BLaER1 treated with 17β-estradiol and CSF1 and Interleukin-3, amounts not matched to agents 10 nM and 100 nM (cell line): ENCODE measurements at regions not wholly inside any gene's neighbourhood (a gene's known extent, or its start where the extent isn't known, plus 50 kb on each side); places are given as distances from the start of the nearest gene placed in this dataset.

Experiments used
- H3K27ac ChIP-seq, 11 experiments: shearing (Covaris generic); formaldehyde crosslinking; 2 replicates each; pipeline ENCODE4 v1.8.1; 2022
- H3K27me3 ChIP-seq, 11 experiments: shearing (Covaris generic); formaldehyde crosslinking; 2 replicates each; pipeline ENCODE4 v1.8.1; 2022
- H3K36me3 ChIP-seq, 11 experiments: shearing (Covaris generic); formaldehyde crosslinking; 2 replicates each; pipeline ENCODE4 v1.8.1; 2022
- H3K4me1 ChIP-seq, 10 experiments: shearing (Covaris generic); formaldehyde crosslinking; 2 replicates each; pipeline ENCODE4 v1.8.1; 2022
- H3K4me2 ChIP-seq, 11 experiments: shearing (Covaris generic); formaldehyde crosslinking; 2 replicates each; pipeline ENCODE4 v1.8.1; 2022
- H3K4me3 ChIP-seq, 10 experiments: shearing (Covaris generic); formaldehyde crosslinking; 2 replicates each; pipeline ENCODE4 v1.8.1; 2022
- H3K9ac ChIP-seq, 11 experiments: shearing (Covaris generic); formaldehyde crosslinking; 2 replicates each; pipeline ENCODE4 v1.8.1; 2022
- H3K9me3 ChIP-seq, 11 experiments: shearing (Covaris generic); formaldehyde crosslinking; replicated peaks in 1 of 11; 2 replicates each; pipeline ENCODE4 v1.8.1; 2022
- H4K20me1 ChIP-seq, 11 experiments: shearing (Covaris generic); formaldehyde crosslinking; 2 replicates each; pipeline ENCODE4 v1.8.1; 2022
- Cebpa-rat ChIP-seq, 11 experiments: shearing (Covaris generic); IDR thresholded peaks; 2 replicates each; pipeline ENCODE4 v1.8.1; 2022

- Histone ChIP-seq H3K4me1 (peaks cover 0 to 96% (median 41%) of the 10 kb centered on the region in 10 experiments; a peak in 17 of 20 replicates), H3K36me3 (peaks cover 0 to 4% (median 0%) of the 10 kb centered on the region in 11 experiments; a peak in 1 of 22 replicates), H3K9me3 (peaks cover 0 to 39% (median 0%) of the 10 kb centered on the region in 11 experiments; a peak in 10 of 22 replicates), H3K27me3 (no peaks in the 10 kb centered on the region), H3K9ac (no peak overlapping the region), H3K4me2 (peak overlapping the region in 4 of 11 experiments; percentile 2 to 76 (median 66); a peak in 7 of 22 replicates), H3K4me3 (no peak overlapping the region), H4K20me1 (no peaks in the 10 kb centered on the region), H3K27ac (peak overlapping the region in 2 of 11 experiments; percentile 1 to 77; a peak in 2 of 22 replicates)
- no peak for TF ChIP-seq Cebpa-rat (IDR thresholded peaks at IDR 0.05)
These were observed 80.4 kb upstream of the XCR1 start for GRCh38 chr3:46107682-46108081.

GRCh38 chr3:46105306-46105919 lies 78.1 kb upstream of the XCR1 start:
- Histone ChIP-seq H3K9me3 (peaks cover 0 to 32% (median 11%) of the 10 kb centered on the region in 11 experiments; a peak in 13 of 22 replicates), H3K4me2 (peak overlapping the region in 5 of 11 experiments; percentile 8 to 67 (median 46); a peak in 8 of 22 replicates), H3K9ac (no peak overlapping the region), H4K20me1 (no peaks in the 10 kb centered on the region), H3K4me1 (peaks cover 0 to 93% (median 38%) of the 10 kb centered on the region in 10 experiments; a peak in 17 of 20 replicates), H3K27ac (peak overlapping the region in 5 of 11 experiments; percentile 3 to 45 (median 21); a peak in 5 of 22 replicates), H3K27me3 (no peaks in the 10 kb centered on the region), H3K36me3 (peaks cover 0 to 5% (median 0%) of the 10 kb centered on the region in 11 experiments; a peak in 1 of 22 replicates), H3K4me3 (no peak overlapping the region)
- no peak for TF ChIP-seq Cebpa-rat (IDR thresholded peaks at IDR 0.05)

GRCh38 chr3:46104706-46105105 lies 77.4 kb upstream of the XCR1 start:
- H3K27ac ChIP-seq = peak overlapping the region in 5 of 11 experiments; percentile 3 to 45 (median 21); a peak in 6 of 22 replicates

GRCh38 chr3:46102780-46103130 lies 75.5 kb upstream of the XCR1 start:
- Histone ChIP-seq H3K27ac (peak overlapping the region in 5 of 11 experiments; percentile 48 to 100 (median 98); a peak in 8 of 22 replicates), H3K27me3 (no peaks in the 10 kb centered on the region), H3K4me1 (peaks cover 17 to 93% (median 48%) of the 10 kb centered on the region in 10 experiments), H3K9me3 (peaks cover 0 to 19% (median 11%) of the 10 kb centered on the region in 11 experiments; a peak in 13 of 22 replicates), H3K4me3 (no peak overlapping the region), H3K36me3 (peaks cover 0 to 5% (median 0%) of the 10 kb centered on the region in 11 experiments; a peak in 1 of 22 replicates), H3K4me2 (peak overlapping the region in 3 of 11 experiments; percentile 69 to 90 (median 88); a peak in 7 of 22 replicates), H3K9ac (no peak overlapping the region; a peak in 1 of 22 replicates), H4K20me1 (no peaks in the 10 kb centered on the region)
- no peak for TF ChIP-seq Cebpa-rat (IDR thresholded peaks at IDR 0.05)

More at GRCh38 chr3:46104706-46105105, 77.4 kb upstream of the XCR1 start:
- Histone ChIP-seq H4K20me1 (no peaks in the 10 kb centered on the region), H3K4me1 (peaks cover 0 to 93% (median 43%) of the 10 kb centered on the region in 10 experiments; a peak in 17 of 20 replicates), H3K27me3 (no peaks in the 10 kb centered on the region), H3K4me3 (no peak overlapping the region), H3K4me2 (peak overlapping the region in 5 of 11 experiments; percentile 8 to 67 (median 46); a peak in 8 of 22 replicates), H3K36me3 (peaks cover 0 to 5% (median 0%) of the 10 kb centered on the region in 11 experiments; a peak in 1 of 22 replicates), H3K9ac (peak overlapping the region in 1 of 11 experiments; percentile 11; a peak in 2 of 22 replicates), H3K9me3 (peaks cover 0 to 31% (median 11%) of the 10 kb centered on the region in 11 experiments; a peak in 13 of 22 replicates)
- no peak for TF ChIP-seq Cebpa-rat (IDR thresholded peaks at IDR 0.05)

GRCh38 chr3:46102059-46102779 lies 74.9 kb upstream of the XCR1 start:
- no peaks in the 10 kb centered on the region for H4K20me1 ChIP-seq
- H3K9ac ChIP-seq = peak overlapping the region in 4 of 11 experiments; percentile 86 to 91 (median 90); a peak in 7 of 22 replicates
- peak overlapping the region in 8 of 11 experiments; percentile 96 to 100 (median 98); a peak in 13 of 22 replicates for H3K27ac ChIP-seq
- no peak for TF ChIP-seq Cebpa-rat (IDR thresholded peaks at IDR 0.05)
- peaks cover 22 to 93% (median 53%) of the 10 kb centered on the region in 10 experiments for H3K4me1 ChIP-seq
- peaks cover 0 to 5% (median 0%) of the 10 kb centered on the region in 11 experiments; a peak in 1 of 22 replicates for H3K36me3 ChIP-seq
- H3K4me3 ChIP-seq = no peak overlapping the region
- H3K9me3 ChIP-seq = peaks cover 0 to 22% (median 11%) of the 10 kb centered on the region in 11 experiments; a peak in 13 of 22 replicates
- H3K4me2 ChIP-seq = peak overlapping the region in 4 of 11 experiments; percentile 69 to 90 (median 85); a peak in 8 of 22 replicates
- no peaks in the 10 kb centered on the region for H3K27me3 ChIP-seq

- Histone ChIP-seq H3K9me3 (peaks cover 0 to 35% (median 11%) of the 10 kb centered on the region in 11 experiments; a peak in 13 of 22 replicates), H3K36me3 (peaks cover 0 to 5% (median 0%) of the 10 kb centered on the region in 11 experiments; a peak in 1 of 22 replicates), H3K9ac (peak overlapping the region in 6 of 11 experiments; percentile 61 to 95 (median 88); a peak in 12 of 22 replicates), H4K20me1 (no peaks in the 10 kb centered on the region), H3K4me1 (peaks cover 25 to 97% (median 67%) of the 10 kb centered on the region in 10 experiments), H3K27ac (peak overlapping the region in 9 of 11 experiments; percentile 94 to 100 (median 98); a peak in 17 of 22 replicates), H3K4me2 (peak overlapping the region in 8 of 11 experiments; percentile 19 to 94 (median 80); a peak in 16 of 22 replicates), H3K4me3 (no peak overlapping the region), H3K27me3 (no peaks in the 10 kb centered on the region)
- peak in 3 of 11 experiments; percentile 20 to 26 (median 24); a peak in 1 of 22 replicates for TF ChIP-seq Cebpa-rat (IDR thresholded peaks at IDR 0.05)
These were observed 73.5 kb upstream of the XCR1 start for GRCh38 chr3:46100812-46101211.

- H3K4me2 ChIP-seq = peak overlapping the region; percentile 53 to 94 (median 83)
- peaks cover 30 to 99% (median 86%) of the 10 kb centered on the region in 10 experiments for H3K4me1 ChIP-seq
- no peaks in the 10 kb centered on the region for H3K27me3 ChIP-seq
- H4K20me1 ChIP-seq = no peaks in the 10 kb centered on the region
- H3K4me3 ChIP-seq = no peak overlapping the region
- peak overlapping the region; percentile 76 to 95 (median 85) for H3K9ac ChIP-seq
- H3K9me3 ChIP-seq = peaks cover 4 to 43% (median 15%) of the 10 kb centered on the region in 11 experiments; a peak in 15 of 22 replicates
- TF ChIP-seq Cebpa-rat (IDR thresholded peaks at IDR 0.05) = peak; percentile 85 to 97 (median 94)
- H3K27ac ChIP-seq = peak overlapping the region; percentile 89 to 100 (median 97)
- H3K36me3 ChIP-seq = peaks cover 0 to 5% (median 0%) of the 10 kb centered on the region in 11 experiments; a peak in 1 of 22 replicates
These were observed 71.1 kb upstream of the XCR1 start for GRCh38 chr3:46098319-46098761.

- peak in 8 of 11 experiments; percentile 15 to 89 (median 63); a peak in 15 of 22 replicates for TF ChIP-seq Cebpa-rat (IDR thresholded peaks at IDR 0.05)
- peak overlapping the region; percentile 76 to 95 (median 85) for H3K9ac ChIP-seq
- H3K4me2 ChIP-seq = peak overlapping the region; percentile 53 to 94 (median 83)
- peaks cover 0 to 2% (median 0%) of the 10 kb centered on the region in 11 experiments; a peak in 1 of 22 replicates for H3K36me3 ChIP-seq
- H3K4me1 ChIP-seq = peaks cover 36 to 99% (median 91%) of the 10 kb centered on the region in 10 experiments
- H3K9me3 ChIP-seq = peaks cover 4 to 41% (median 15%) of the 10 kb centered on the region in 11 experiments; a peak in 15 of 22 replicates
- peak overlapping the region in 1 of 10 experiments; percentile 10; a peak in 2 of 20 replicates for H3K4me3 ChIP-seq
- peak overlapping the region; percentile 89 to 100 (median 97) for H3K27ac ChIP-seq
- H4K20me1 ChIP-seq = no peaks in the 10 kb centered on the region
- no peaks in the 10 kb centered on the region for H3K27me3 ChIP-seq
These were observed 70.5 kb upstream of the XCR1 start for GRCh38 chr3:46097691-46098241.
